ENCODE measurements at regions not wholly inside any gene's neighbourhood (a gene's known extent, or its start where the extent isn't known, plus 50 kb on each side); places are given as distances from the start of the nearest gene placed in this dataset.

- FAIRE-seq, result no peak
- no peak overlapping the region for H3K27ac ChIP-seq (ENCODE audit: low read depth, low read length)
- TF ChIP-seq, protein P1, sequence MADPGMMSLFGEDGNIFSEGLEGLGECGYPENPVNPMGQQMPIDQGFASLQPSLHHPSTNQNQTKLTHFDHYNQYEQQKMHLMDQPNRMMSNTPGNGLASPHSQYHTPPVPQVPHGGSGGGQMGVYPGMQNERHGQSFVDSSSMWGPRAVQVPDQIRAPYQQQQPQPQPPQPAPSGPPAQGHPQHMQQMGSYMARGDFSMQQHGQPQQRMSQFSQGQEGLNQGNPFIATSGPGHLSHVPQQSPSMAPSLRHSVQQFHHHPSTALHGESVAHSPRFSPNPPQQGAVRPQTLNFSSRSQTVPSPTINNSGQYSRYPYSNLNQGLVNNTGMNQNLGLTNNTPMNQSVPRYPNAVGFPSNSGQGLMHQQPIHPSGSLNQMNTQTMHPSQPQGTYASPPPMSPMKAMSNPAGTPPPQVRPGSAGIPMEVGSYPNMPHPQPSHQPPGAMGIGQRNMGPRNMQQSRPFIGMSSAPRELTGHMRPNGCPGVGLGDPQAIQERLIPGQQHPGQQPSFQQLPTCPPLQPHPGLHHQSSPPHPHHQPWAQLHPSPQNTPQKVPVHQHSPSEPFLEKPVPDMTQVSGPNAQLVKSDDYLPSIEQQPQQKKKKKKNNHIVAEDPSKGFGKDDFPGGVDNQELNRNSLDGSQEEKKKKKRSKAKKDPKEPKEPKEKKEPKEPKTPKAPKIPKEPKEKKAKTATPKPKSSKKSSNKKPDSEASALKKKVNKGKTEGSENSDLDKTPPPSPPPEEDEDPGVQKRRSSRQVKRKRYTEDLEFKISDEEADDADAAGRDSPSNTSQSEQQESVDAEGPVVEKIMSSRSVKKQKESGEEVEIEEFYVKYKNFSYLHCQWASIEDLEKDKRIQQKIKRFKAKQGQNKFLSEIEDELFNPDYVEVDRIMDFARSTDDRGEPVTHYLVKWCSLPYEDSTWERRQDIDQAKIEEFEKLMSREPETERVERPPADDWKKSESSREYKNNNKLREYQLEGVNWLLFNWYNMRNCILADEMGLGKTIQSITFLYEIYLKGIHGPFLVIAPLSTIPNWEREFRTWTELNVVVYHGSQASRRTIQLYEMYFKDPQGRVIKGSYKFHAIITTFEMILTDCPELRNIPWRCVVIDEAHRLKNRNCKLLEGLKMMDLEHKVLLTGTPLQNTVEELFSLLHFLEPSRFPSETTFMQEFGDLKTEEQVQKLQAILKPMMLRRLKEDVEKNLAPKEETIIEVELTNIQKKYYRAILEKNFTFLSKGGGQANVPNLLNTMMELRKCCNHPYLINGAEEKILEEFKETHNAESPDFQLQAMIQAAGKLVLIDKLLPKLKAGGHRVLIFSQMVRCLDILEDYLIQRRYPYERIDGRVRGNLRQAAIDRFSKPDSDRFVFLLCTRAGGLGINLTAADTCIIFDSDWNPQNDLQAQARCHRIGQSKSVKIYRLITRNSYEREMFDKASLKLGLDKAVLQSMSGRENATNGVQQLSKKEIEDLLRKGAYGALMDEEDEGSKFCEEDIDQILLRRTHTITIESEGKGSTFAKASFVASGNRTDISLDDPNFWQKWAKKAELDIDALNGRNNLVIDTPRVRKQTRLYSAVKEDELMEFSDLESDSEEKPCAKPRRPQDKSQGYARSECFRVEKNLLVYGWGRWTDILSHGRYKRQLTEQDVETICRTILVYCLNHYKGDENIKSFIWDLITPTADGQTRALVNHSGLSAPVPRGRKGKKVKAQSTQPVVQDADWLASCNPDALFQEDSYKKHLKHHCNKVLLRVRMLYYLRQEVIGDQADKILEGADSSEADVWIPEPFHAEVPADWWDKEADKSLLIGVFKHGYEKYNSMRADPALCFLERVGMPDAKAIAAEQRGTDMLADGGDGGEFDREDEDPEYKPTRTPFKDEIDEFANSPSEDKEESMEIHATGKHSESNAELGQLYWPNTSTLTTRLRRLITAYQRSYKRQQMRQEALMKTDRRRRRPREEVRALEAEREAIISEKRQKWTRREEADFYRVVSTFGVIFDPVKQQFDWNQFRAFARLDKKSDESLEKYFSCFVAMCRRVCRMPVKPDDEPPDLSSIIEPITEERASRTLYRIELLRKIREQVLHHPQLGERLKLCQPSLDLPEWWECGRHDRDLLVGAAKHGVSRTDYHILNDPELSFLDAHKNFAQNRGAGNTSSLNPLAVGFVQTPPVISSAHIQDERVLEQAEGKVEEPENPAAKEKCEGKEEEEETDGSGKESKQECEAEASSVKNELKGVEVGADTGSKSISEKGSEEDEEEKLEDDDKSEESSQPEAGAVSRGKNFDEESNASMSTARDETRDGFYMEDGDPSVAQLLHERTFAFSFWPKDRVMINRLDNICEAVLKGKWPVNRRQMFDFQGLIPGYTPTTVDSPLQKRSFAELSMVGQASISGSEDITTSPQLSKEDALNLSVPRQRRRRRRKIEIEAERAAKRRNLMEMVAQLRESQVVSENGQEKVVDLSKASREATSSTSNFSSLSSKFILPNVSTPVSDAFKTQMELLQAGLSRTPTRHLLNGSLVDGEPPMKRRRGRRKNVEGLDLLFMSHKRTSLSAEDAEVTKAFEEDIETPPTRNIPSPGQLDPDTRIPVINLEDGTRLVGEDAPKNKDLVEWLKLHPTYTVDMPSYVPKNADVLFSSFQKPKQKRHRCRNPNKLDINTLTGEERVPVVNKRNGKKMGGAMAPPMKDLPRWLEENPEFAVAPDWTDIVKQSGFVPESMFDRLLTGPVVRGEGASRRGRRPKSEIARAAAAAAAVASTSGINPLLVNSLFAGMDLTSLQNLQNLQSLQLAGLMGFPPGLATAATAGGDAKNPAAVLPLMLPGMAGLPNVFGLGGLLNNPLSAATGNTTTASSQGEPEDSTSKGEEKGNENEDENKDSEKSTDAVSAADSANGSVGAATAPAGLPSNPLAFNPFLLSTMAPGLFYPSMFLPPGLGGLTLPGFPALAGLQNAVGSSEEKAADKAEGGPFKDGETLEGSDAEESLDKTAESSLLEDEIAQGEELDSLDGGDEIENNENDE (IDR thresholded peaks at IDR 0.05; ENCODE audit: insufficient replicate concordance, low read length), result no peak
Measured at GRCh38 chr9:8030095-8030494, 230.5 kb upstream of the DMAC1 start.

More at GRCh38 chr9:8030095-8030494, 230.5 kb upstream of the DMAC1 start:
- H4K20me1 ChIP-seq (replicated peaks in 1 of 2; ENCODE audit: control insufficient read depth in 1 of 2, insufficient read depth in 2 of 2, low read length in 2 of 2), result no peaks in the 10 kb centered on the region
- no peak overlapping the region for H3K4me3 ChIP-seq (ENCODE audit: extremely low read depth in 1 of 4, insufficient read depth in 2 of 4, low read depth in 3 of 4, low read length in 4 of 4)
- no peak overlapping the region for H3K14ac ChIP-seq (ENCODE audit: insufficient read length)
- H3K79me1 ChIP-seq (ENCODE audit: low read depth, low read length), result no peaks in the 10 kb centered on the region
- no peak overlapping the region for H3K23ac ChIP-seq (ENCODE audit: insufficient read length)
- no peak overlapping the region for H3K4me2 ChIP-seq (ENCODE audit: insufficient read depth in 1 of 2, low read depth in 2 of 2, low read length in 2 of 2)
- no peak overlapping the region for H2BK15ac ChIP-seq (ENCODE audit: low read length)
- no peaks in the 10 kb centered on the region for H3K79me2 ChIP-seq (ENCODE audit: control insufficient read depth in 1 of 2, insufficient read depth in 2 of 2, low read length in 2 of 2)
- no peak overlapping the region for H2BK120ac ChIP-seq (replicated peaks; ENCODE audit: low read depth, low read length)
- no peaks in the 10 kb centered on the region for H3K9me3 ChIP-seq (ENCODE audit: insufficient read depth in 2 of 2, low read depth in 1 of 2, low read length in 1 of 2)
- H3K27me3 ChIP-seq (replicated peaks in 1 of 4; ENCODE audit: control insufficient read depth in 3 of 4, extremely low read depth in 1 of 4, insufficient read depth in 3 of 4, low read length in 3 of 4), result no peaks in the 10 kb centered on the region
- H2BK12ac ChIP-seq (ENCODE audit: low read depth, low read length), result no peak overlapping the region
- H3K4ac ChIP-seq (replicated peaks; ENCODE audit: insufficient read length, low read depth, low read length), result no peak overlapping the region
- no peak overlapping the region for H4K5ac ChIP-seq (ENCODE audit: insufficient read length, low read depth, low read length)
- H2BK20ac ChIP-seq (ENCODE audit: low read length), result no peak overlapping the region
- H4K91ac ChIP-seq (replicated peaks; ENCODE audit: insufficient read length, low read length), result no peak overlapping the region
- H3K36me3 ChIP-seq (ENCODE audit: control insufficient read depth in 2 of 4, insufficient read depth in 4 of 4, low read length in 3 of 4), result no peaks in the 10 kb centered on the region
- no peak overlapping the region for H3K56ac ChIP-seq (replicated peaks; ENCODE audit: insufficient read length, low read depth, low read length)
- no peak overlapping the region for H3K9ac ChIP-seq (replicated peaks in 1 of 4; ENCODE audit: extremely low read depth in 1 of 4, low read depth in 3 of 4, low read length in 3 of 4)
- H2AFZ ChIP-seq (ENCODE audit: low read length), result no peak overlapping the region
- 83% methylated on average over 4 of the region's 4 CpGs; no CpG with 5 or more reads in 1 of the 2 experiments for WGBS, 2 experiments (ENCODE audit: extremely low coverage in 1 of 2, insufficient coverage in 1 of 2, insufficient read length in 1 of 2, insufficient replicate concordance in 2 of 2, low coverage in 1 of 2, low lambda C conversion rate in 2 of 2, missing lambda C conversion rate in 1 of 2)
- no peaks in the 10 kb centered on the region for H3K23me2 ChIP-seq (ENCODE audit: low read depth, low read length)
- H4K8ac ChIP-seq (ENCODE audit: extremely low read depth, insufficient read depth, low read length), result no peak overlapping the region
- no peak overlapping the region for H2AK5ac ChIP-seq (ENCODE audit: low read depth, low read length)
- ChIA-PET POLR2A (ENCODE audit: partially characterized antibody) (no interaction called here), CTCF (ENCODE audit: partially characterized antibody) (no interaction called here)
- H3K4me1 ChIP-seq (replicated peaks in 1 of 4; ENCODE audit: control insufficient read depth in 3 of 4, insufficient read depth in 4 of 4, low read length in 3 of 4), result peaks cover 0 to 5% (median 0%) of the 10 kb centered on the region in 4 experiments; a peak in 2 of 7 replicates
- H3K18ac ChIP-seq (ENCODE audit: extremely low read depth, low read length), result no peak overlapping the region
- DNase-seq (ENCODE audit: low read depth in 1 of 2, low spot score in 2 of 2), result no peak
- H2BK5ac ChIP-seq (ENCODE audit: low read depth, low read length), result no peak overlapping the region
